GM12878 (cell line): ENCODE measurements at regions not wholly inside any gene's neighbourhood (a gene's known extent, or its start where the extent isn't known, plus 50 kb on each side); places are given as distances from the start of the nearest gene placed in this dataset.
"Not testable (repeated sequence)": the region's sequence is repeated elsewhere in the genome, so short reads cannot be mapped to it uniquely, and the experiment has no call there.

ENCODE experiments used
- BACH1 ChIP-seq: fragments of 450-650 bp; IDR thresholded peaks from 2 replicates; pipeline ENCODE4 v1.6.1; 2017; ENCODE audit warnings: mild to moderate bottlenecking, borderline replicate concordance
- BHLHE40 ChIP-seq, 2 experiments: fragments of 450-650 bp in 1 of 2; IDR thresholded peaks; 2 replicates each; pipeline ENCODE4 v1.6.1; 2011 to 2017; ENCODE audit warnings: low read depth in 2 of 2, borderline replicate concordance in 1 of 2, improper control_type of control experiment in 1 of 2, low read length in 1 of 2, mild to moderate bottlenecking in 1 of 2
- BRCA1 ChIP-seq: IDR thresholded peaks from 2 replicates; pipeline ENCODE4 v1.6.1; 2011; ENCODE audit warnings: low read depth, low read length, improper control_type of control experiment
- CEBPB ChIP-seq, 2 experiments: fragments of 150-350 bp in 1 of 2; IDR thresholded peaks; 2 replicates each; pipeline ENCODE4 v1.6.1; 2012 to 2014; ENCODE audit warnings: low read depth in 2 of 2, low read length in 2 of 2, borderline replicate concordance in 1 of 2, inconsistent platforms in 1 of 2
- EP300 ChIP-seq, 2 experiments: fragments of 150-350 bp in 1 of 2; IDR thresholded peaks; 2 replicates each; pipeline ENCODE4 v1.6.1; 2011 to 2012; ENCODE audit warnings: low read depth in 2 of 2, low read length in 2 of 2, borderline replicate concordance in 1 of 2, improper control_type of control experiment in 1 of 2, inconsistent platforms in 1 of 2; ENCODE audit not compliant: control insufficient read depth in 1 of 2
- MYC ChIP-seq: IDR thresholded peaks from 2 replicates; pipeline ENCODE4 v1.6.1; 2011; ENCODE audit warnings: mild to moderate bottlenecking, low read length, moderate library complexity, inconsistent platforms; ENCODE audit not compliant: insufficient read depth, insufficient replicate concordance, insufficient read length, severe bottlenecking
- POLR2AphosphoS5 ChIP-seq: IDR thresholded peaks from 2 replicates; pipeline ENCODE4 v1.6.1; 2011; ENCODE audit warnings: mild to moderate bottlenecking, low read length, inconsistent platforms
- SP1 ChIP-seq: IDR thresholded peaks from one replicate; pipeline ENCODE4 v1.6.1; 2011; ENCODE audit warnings: low read depth, low read length
- ZBTB40 ChIP-seq: fragments of 450-650 bp; IDR thresholded peaks from 2 replicates; pipeline ENCODE4 v1.6.1; 2016; ENCODE audit warnings: mild to moderate bottlenecking, moderate library complexity, borderline replicate concordance
- TF ChIP-seq, protein P1 (sequence below), 3 experiments: IDR thresholded peaks in 2 of 3; conservative IDR thresholded peaks in 1 of 3; 2 replicates each; pipeline ENCODE4 v1.5.1; 2011; ENCODE audit warnings: low read depth in 3 of 3, low read length in 3 of 3, mild to moderate bottlenecking in 3 of 3, control low read depth in 2 of 3, moderate library complexity in 2 of 3, inconsistent platforms in 1 of 3, mixed read lengths in 1 of 3; ENCODE audit not compliant: control insufficient read depth in 2 of 3, insufficient read depth in 1 of 3; ENCODE audit errors: extremely low read depth in 1 of 3
- TF ChIP-seq, protein P2 (sequence below): fragments of 450-650 bp; IDR thresholded peaks from 2 replicates; pipeline ENCODE4 v1.6.1; 2017; ENCODE audit warnings: mild to moderate bottlenecking

- TF ChIP-seq EP300 (IDR thresholded peaks at IDR 0.05; ENCODE audit: borderline replicate concordance in 1 of 2, control insufficient read depth in 1 of 2, low read depth in 2 of 2, low read length in 2 of 2); BACH1; SP1; BHLHE40 (IDR thresholded peaks at IDR 0.05; ENCODE audit: borderline replicate concordance in 1 of 2, low read depth in 2 of 2, low read length in 1 of 2); ZBTB40; MYC; BRCA1; CEBPB (IDR thresholded peaks at IDR 0.05; ENCODE audit: borderline replicate concordance in 1 of 2, low read depth in 2 of 2, low read length in 2 of 2); POLR2AphosphoS5: not testable (repeated sequence)
- TF ChIP-seq, protein P1, sequence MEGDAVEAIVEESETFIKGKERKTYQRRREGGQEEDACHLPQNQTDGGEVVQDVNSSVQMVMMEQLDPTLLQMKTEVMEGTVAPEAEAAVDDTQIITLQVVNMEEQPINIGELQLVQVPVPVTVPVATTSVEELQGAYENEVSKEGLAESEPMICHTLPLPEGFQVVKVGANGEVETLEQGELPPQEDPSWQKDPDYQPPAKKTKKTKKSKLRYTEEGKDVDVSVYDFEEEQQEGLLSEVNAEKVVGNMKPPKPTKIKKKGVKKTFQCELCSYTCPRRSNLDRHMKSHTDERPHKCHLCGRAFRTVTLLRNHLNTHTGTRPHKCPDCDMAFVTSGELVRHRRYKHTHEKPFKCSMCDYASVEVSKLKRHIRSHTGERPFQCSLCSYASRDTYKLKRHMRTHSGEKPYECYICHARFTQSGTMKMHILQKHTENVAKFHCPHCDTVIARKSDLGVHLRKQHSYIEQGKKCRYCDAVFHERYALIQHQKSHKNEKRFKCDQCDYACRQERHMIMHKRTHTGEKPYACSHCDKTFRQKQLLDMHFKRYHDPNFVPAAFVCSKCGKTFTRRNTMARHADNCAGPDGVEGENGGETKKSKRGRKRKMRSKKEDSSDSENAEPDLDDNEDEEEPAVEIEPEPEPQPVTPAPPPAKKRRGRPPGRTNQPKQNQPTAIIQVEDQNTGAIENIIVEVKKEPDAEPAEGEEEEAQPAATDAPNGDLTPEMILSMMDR (IDR thresholded peaks at IDR 0.05 in 2 of 3, conservative IDR thresholded peaks at IDR 0.05 in 1 of 3; ENCODE audit: control insufficient read depth in 2 of 3, extremely low read depth in 1 of 3, insufficient read depth in 1 of 3, low read depth in 3 of 3, low read length in 3 of 3) = not testable (repeated sequence)
- TF ChIP-seq, protein P2, sequence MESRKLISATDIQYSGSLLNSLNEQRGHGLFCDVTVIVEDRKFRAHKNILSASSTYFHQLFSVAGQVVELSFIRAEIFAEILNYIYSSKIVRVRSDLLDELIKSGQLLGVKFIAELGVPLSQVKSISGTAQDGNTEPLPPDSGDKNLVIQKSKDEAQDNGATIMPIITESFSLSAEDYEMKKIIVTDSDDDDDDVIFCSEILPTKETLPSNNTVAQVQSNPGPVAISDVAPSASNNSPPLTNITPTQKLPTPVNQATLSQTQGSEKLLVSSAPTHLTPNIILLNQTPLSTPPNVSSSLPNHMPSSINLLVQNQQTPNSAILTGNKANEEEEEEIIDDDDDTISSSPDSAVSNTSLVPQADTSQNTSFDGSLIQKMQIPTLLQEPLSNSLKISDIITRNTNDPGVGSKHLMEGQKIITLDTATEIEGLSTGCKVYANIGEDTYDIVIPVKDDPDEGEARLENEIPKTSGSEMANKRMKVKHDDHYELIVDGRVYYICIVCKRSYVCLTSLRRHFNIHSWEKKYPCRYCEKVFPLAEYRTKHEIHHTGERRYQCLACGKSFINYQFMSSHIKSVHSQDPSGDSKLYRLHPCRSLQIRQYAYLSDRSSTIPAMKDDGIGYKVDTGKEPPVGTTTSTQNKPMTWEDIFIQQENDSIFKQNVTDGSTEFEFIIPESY = not testable (repeated sequence)
These were observed 129.2 kb downstream of the POTEM start for GRCh38 chr14:19096467-19096866.
